Progenitor cell of endocrine pancreas (in vitro differentiated cells): ENCODE measurements at regions not wholly inside any gene's neighbourhood (a gene's known extent, or its start where the extent isn't known, plus 50 kb on each side); places are given as distances from the start of the nearest gene placed in this dataset.

ENCODE experiments used
- DNase-seq: peaks from one replicate; pipeline ENCODE4 v3.0.0; 2021; ENCODE audit warnings: low spot score; ENCODE audit not compliant: unreplicated experiment
- H3K27ac Mint-ChIP-seq: 2 replicates; pipeline ENCODE4 v1.8.0; 2021; ENCODE audit warnings: mild to moderate bottlenecking, moderate library complexity, mixed read lengths
- H3K27me3 Mint-ChIP-seq: 2 replicates; pipeline ENCODE4 v1.8.0; 2021; ENCODE audit warnings: mixed read lengths
- H3K36me3 Mint-ChIP-seq: 2 replicates; pipeline ENCODE4 v1.8.0; 2022; ENCODE audit warnings: mixed read lengths; ENCODE audit not compliant: insufficient read depth
- H3K4me1 Mint-ChIP-seq: 2 replicates; pipeline ENCODE4 v1.8.0; 2021; ENCODE audit warnings: low read depth, mixed read lengths
- H3K4me3 Mint-ChIP-seq: 2 replicates; pipeline ENCODE4 v1.8.0; 2021; ENCODE audit warnings: low read depth, mild to moderate bottlenecking, moderate library complexity, mixed read lengths
- H3K9me3 Mint-ChIP-seq: 2 replicates; pipeline ENCODE4 v1.8.0; 2021; ENCODE audit warnings: low read depth, mixed read lengths
- TF ChIP-seq, protein P1 (sequence below): fragments of 200-600 bp; sonication (generic); IDR thresholded peaks from one replicate; pipeline ENCODE4 v1.5.0; 2021; ENCODE audit warnings: antibody characterized with exemption, mild to moderate bottlenecking; ENCODE audit not compliant: unreplicated experiment

DNA sequence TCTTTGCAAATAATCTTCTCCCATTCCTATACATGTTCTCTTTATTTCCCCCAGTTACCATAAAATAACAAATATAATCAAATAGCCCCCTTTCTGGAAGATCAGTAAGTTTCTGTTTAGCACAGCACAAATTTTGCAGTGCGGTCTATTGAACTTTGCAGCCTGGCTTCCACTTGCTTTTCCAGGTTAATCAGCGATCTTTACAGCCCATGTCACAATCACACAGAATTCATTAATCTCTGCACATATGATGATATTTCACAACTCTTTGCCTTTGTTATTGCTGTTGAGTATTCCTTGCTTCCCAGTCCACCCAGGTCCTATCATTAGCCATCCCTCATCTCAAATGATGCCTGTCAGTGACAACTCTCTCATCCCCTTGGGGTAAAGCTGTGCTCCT is 2358.0 kb downstream of the PCDH7 start:
- Mint-ChIP-seq H3K27ac (no peak overlapping the region), H3K27me3 (no peaks in the 10 kb centered on the region), H3K4me3 (no peak overlapping the region), H3K9me3 (no peaks in the 10 kb centered on the region), H3K36me3 (no peaks in the 10 kb centered on the region), H3K4me1 (peaks cover 15% of the 10 kb centered on the region)
- TF ChIP-seq, protein P1, sequence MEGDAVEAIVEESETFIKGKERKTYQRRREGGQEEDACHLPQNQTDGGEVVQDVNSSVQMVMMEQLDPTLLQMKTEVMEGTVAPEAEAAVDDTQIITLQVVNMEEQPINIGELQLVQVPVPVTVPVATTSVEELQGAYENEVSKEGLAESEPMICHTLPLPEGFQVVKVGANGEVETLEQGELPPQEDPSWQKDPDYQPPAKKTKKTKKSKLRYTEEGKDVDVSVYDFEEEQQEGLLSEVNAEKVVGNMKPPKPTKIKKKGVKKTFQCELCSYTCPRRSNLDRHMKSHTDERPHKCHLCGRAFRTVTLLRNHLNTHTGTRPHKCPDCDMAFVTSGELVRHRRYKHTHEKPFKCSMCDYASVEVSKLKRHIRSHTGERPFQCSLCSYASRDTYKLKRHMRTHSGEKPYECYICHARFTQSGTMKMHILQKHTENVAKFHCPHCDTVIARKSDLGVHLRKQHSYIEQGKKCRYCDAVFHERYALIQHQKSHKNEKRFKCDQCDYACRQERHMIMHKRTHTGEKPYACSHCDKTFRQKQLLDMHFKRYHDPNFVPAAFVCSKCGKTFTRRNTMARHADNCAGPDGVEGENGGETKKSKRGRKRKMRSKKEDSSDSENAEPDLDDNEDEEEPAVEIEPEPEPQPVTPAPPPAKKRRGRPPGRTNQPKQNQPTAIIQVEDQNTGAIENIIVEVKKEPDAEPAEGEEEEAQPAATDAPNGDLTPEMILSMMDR, result no peak
- no peak for DNase-seq

- H3K36me3 Mint-ChIP-seq, result no peaks in the 10 kb centered on the region
- H3K27me3 Mint-ChIP-seq, result no peaks in the 10 kb centered on the region
- H3K4me1 Mint-ChIP-seq, result peaks cover 3% of the 10 kb centered on the region
- no peak overlapping the region for H3K4me3 Mint-ChIP-seq
- TF ChIP-seq, protein P1, result no peak
- H3K27ac Mint-ChIP-seq, result no peak overlapping the region
- H3K9me3 Mint-ChIP-seq, result no peaks in the 10 kb centered on the region
- no peak for DNase-seq
Measured at GRCh38 chr4:33080275-33080674, 2360.1 kb downstream of the PCDH7 start.

DNA sequence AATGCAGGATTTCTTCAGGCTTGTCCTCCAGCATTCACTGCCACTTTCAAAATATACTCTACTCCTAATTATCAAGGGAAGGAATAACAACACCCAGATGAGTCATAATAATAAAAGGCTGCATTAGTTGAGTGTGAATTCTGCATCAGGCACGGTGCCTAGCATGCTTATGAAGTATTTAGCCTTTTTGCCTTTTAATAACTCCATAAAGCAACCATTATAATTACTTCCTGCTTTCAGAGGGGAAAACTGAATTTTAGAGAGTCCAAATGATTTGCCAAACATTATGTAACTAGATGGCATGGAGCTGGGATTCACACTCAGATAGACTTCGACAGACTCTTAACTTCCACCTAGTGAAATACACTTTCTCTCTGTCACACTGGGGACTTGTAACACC is 2365.5 kb downstream of the PCDH7 start:
- no peak overlapping the region for H3K4me3 Mint-ChIP-seq
- H3K9me3 Mint-ChIP-seq, result no peaks in the 10 kb centered on the region
- no peaks in the 10 kb centered on the region for H3K36me3 Mint-ChIP-seq

GRCh38 chr4:33086331-33086925 is 2366.3 kb downstream of the PCDH7 start:
- no peak overlapping the region for H3K27ac Mint-ChIP-seq
- H3K4me1 Mint-ChIP-seq, result peaks cover 6% of the 10 kb centered on the region
- DNase-seq, result no peak
- no peaks in the 10 kb centered on the region for H3K36me3 Mint-ChIP-seq
- no peaks in the 10 kb centered on the region for H3K27me3 Mint-ChIP-seq
- no peak overlapping the region for H3K4me3 Mint-ChIP-seq
- TF ChIP-seq, protein P1, result no peak
- no peaks in the 10 kb centered on the region for H3K9me3 Mint-ChIP-seq

More for the DNA sequence above, 2365.5 kb downstream of the PCDH7 start:
- no peaks in the 10 kb centered on the region for H3K27me3 Mint-ChIP-seq
- H3K27ac Mint-ChIP-seq, result no peak overlapping the region
- TF ChIP-seq, protein P1, result no peak
- DNase-seq, result no peak
- peaks cover 6% of the 10 kb centered on the region for H3K4me1 Mint-ChIP-seq

DNA sequence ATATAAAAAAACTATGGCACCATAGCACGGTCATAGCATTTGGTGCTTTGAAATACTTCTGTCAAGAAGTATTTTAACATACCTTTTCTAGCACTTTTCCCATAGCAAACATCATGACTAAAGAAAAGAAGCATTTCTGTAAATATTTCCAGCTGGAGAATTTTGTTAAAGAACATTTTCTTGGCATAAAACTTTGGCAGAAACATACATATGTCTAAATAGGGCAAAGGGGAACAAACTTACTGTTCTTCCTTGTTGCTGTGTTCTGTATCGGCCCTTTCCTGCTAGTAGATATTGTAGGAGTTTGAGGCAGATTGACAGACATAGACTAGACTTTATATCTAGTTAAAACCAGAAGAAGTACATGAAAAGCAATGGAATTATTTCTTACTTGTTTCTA is 2368.5 kb downstream of the PCDH7 start:
- no peaks in the 10 kb centered on the region for H3K36me3 Mint-ChIP-seq
- TF ChIP-seq, protein P1, result no peak
- H3K9me3 Mint-ChIP-seq, result no peaks in the 10 kb centered on the region
- no peak for DNase-seq
- H3K4me1 Mint-ChIP-seq, result peaks cover 5% of the 10 kb centered on the region
- H3K27ac Mint-ChIP-seq, result no peak overlapping the region
- no peak overlapping the region for H3K4me3 Mint-ChIP-seq
- H3K27me3 Mint-ChIP-seq, result no peaks in the 10 kb centered on the region
